ENCODE measurements at regions not wholly inside any gene's neighbourhood (a gene's known extent, or its start where the extent isn't known, plus 50 kb on each side); places are given as distances from the start of the nearest gene placed in this dataset.

DNA sequence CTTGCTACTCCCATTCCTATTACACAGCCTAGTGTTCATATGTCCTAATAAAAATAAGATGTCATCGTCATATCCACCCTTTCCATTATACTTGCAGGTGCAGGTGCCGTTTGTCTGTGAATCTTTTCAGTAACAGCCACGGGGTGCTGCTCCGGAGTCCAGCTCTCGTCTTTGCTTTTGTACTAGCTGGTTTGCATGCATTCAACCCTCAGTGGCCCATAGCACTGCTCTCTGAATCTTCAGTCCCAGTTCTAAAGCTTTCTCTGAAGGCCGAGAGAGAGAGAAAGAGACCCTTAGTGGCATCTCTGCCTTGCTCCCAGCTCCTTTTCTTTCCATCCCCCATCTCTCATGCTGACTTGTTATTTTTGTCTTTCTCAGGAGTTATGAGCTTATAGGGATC, 468.5 kb downstream of the TMEM232 start:
- in situ Hi-C loops (cut with MboI; ENCODE audit: low sequenced_read_pairs) (no loop called here), intact Hi-C loops (cut with micrococcal nuclease) (no loop called here)
- no peak for ATAC-seq (ENCODE audit: low read depth)

More for the DNA sequence above, 468.5 kb downstream of the TMEM232 start:
- Histone ChIP-seq H4K20me1 (ENCODE audit: insufficient read depth, low read length) (no peaks in the 10 kb centered on the region), H4K91ac (ENCODE audit: insufficient read depth, low read depth, low read length) (no peak overlapping the region), H3K18ac (ENCODE audit: low read depth, low read length) (no peak overlapping the region), H3K9me3 (ENCODE audit: control insufficient read depth, insufficient read depth, low read length) (no peaks in the 10 kb centered on the region), H3K56ac (ENCODE audit: extremely low read depth, insufficient read depth, low read length) (no peak overlapping the region), H3K27me3 (ENCODE audit: control insufficient read depth, insufficient read depth, low read length) (no peaks in the 10 kb centered on the region), H2BK120ac (ENCODE audit: low read depth, low read length) (no peak overlapping the region), H3K79me1 (ENCODE audit: low read depth in 1 of 2, low read length in 2 of 2) (no peaks in the 10 kb centered on the region), H2BK20ac (ENCODE audit: low read depth, low read length) (no peak overlapping the region), H2AK9ac (replicated peaks; ENCODE audit: low read depth, low read length, poor library complexity) (no peak overlapping the region), H3K4me3 (ENCODE audit: insufficient read depth, low read depth, low read length) (no peak overlapping the region), H3K9ac (ENCODE audit: low read depth, low read length) (no peak overlapping the region), H3K27ac (ENCODE audit: insufficient read depth, low read length) (no peak overlapping the region), H2BK15ac (ENCODE audit: low read depth, low read length) (no peak overlapping the region), H3K23ac (ENCODE audit: low read depth, low read length) (no peak overlapping the region), H3K4ac (ENCODE audit: low read depth, low read length) (no peak overlapping the region), H2BK5ac (ENCODE audit: low read depth, low read length, poor library complexity, severe bottlenecking) (no peak overlapping the region), H4K8ac (ENCODE audit: low read depth in 2 of 2, low read length in 2 of 2) (no peak overlapping the region), H3K4me2 (ENCODE audit: low read depth, low read length) (no peak overlapping the region), H3K4me1 (ENCODE audit: control insufficient read depth, insufficient read depth, low read length) (no peaks in the 10 kb centered on the region), H2AK5ac (ENCODE audit: low read depth, low read length) (no peak overlapping the region), H2AFZ (replicated peaks; ENCODE audit: low read length, poor library complexity) (no peak overlapping the region), H3K9me1 (ENCODE audit: insufficient read depth, low read length) (no peaks in the 10 kb centered on the region), H3K14ac (replicated peaks; ENCODE audit: low read depth, low read length) (no peak overlapping the region), H3K36me3 (ENCODE audit: control insufficient read depth, insufficient read depth, low read length) (no peaks in the 10 kb centered on the region), H4K5ac (ENCODE audit: low read depth, low read length) (no peak overlapping the region)
- ChIA-PET POLR2A (ENCODE audit: unreplicated experiment) (no interaction called here), CTCF (no interaction called here)
- no CpG with 5 or more reads among the region's 6 CpGs for WGBS, 2 experiments (ENCODE audit: extremely low coverage in 2 of 2, insufficient read length in 1 of 2)
- dilution Hi-C loops (cut with HindIII; ENCODE audit: low sequenced_read_pairs, unreplicated experiment), result no loop called here
- no peak for TF ChIP-seq RFX5 (IDR thresholded peaks at IDR 0.05; ENCODE audit: low read depth, low read length)
- no peak for TF ChIP-seq POLR2A (IDR thresholded peaks at IDR 0.05; ENCODE audit: low read depth, low read length)
- no peak for TF ChIP-seq RAD21 (IDR thresholded peaks at IDR 0.05; ENCODE audit: low read length)
- TF ChIP-seq, protein P1, sequence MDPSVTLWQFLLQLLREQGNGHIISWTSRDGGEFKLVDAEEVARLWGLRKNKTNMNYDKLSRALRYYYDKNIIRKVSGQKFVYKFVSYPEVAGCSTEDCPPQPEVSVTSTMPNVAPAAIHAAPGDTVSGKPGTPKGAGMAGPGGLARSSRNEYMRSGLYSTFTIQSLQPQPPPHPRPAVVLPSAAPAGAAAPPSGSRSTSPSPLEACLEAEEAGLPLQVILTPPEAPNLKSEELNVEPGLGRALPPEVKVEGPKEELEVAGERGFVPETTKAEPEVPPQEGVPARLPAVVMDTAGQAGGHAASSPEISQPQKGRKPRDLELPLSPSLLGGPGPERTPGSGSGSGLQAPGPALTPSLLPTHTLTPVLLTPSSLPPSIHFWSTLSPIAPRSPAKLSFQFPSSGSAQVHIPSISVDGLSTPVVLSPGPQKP (IDR thresholded peaks at IDR 0.05; ENCODE audit: borderline replicate concordance, low read depth, low read length), result no peak
- no peak for TF ChIP-seq FOS (IDR thresholded peaks at IDR 0.05; ENCODE audit: low read depth, low read length)
- DNase-seq, result no peak
- no TSS peak for BruUV-seq (replicated peaks)

All from IMR-90 (cell line).